NOMO-1 (cell line): ENCODE measurements at regions not wholly inside any gene's neighbourhood (a gene's known extent, or its start where the extent isn't known, plus 50 kb on each side); places are given as distances from the start of the nearest gene placed in this dataset.

Experiments used
- DNase-seq, 2 experiments: peaks; one replicate each; lab custom pipeline; 2025; ENCODE audit not compliant: unreplicated experiment in 2 of 2; lab: John Stamatoyannopoulos, UW

DNA sequence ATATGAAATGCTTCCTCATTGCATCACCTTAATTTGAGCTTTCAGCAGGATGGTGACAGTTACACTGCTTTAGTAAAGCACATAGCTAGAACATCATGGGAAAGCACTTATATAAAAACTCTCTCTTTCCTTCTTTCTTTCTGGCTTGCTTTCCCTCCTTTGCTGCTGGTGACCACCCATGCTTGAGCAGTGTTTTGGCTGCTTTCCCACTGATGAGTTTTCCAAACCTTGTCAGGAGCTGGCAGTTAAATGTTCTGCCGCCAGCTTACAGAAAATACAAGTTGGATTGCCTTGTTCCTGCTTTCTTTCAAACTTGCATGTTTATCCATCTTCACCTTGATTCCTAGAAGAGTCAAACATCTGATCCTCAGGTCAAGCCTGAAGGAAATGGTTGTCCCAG lies 323.9 kb downstream of the FOXA2 start:
- peak in 1 of 2 experiments; percentile 2 for DNase-seq

DNA sequence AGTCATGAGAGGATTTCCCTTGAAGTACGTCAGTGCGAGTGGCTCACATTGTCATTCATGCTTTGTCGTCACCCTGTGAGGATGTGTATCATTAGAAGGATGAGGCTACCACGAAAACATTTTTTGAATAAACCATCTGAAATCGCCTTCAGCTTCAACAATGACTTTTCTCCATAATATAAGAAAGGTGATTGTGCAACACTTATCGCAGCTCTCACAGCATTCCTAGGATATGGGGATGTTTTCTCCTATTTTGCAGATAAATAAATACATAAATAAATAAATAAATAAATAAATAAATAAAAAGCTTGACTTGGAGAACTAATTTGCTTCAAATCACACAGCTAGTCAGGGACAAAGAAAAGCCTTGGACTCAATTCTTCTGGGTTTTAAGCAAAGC lies 326.5 kb downstream of the FOXA2 start:
- no peak for DNase-seq

DNA sequence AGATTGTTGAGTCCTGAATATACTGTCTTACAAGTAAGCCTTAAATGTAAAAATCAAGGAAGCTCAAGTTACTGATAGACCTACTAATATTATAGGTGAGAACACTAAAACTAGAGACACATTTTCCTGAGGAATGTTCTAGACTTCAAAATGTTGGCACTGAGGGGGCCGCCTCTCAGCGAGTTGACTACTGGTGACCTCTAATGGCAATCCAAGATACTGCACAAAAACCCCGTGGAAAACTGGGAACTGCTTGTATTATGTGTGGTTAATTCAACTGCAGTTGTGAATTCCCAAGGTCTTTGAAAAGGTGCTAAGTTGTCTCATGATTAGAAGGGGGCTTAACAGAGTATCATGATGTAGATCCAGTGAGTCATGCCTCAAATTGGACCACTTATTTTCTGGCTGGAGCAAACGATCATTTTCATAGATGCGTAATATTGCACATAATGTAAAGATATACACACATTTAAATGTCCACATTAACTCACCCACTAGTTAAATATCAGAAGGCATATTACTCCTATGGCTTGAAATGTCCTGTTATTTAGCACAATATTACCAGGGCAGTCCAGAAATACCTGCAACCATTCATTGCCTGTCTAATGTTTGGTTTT lies 336.2 kb downstream of the FOXA2 start:
- DNase-seq: no peak

DNA sequence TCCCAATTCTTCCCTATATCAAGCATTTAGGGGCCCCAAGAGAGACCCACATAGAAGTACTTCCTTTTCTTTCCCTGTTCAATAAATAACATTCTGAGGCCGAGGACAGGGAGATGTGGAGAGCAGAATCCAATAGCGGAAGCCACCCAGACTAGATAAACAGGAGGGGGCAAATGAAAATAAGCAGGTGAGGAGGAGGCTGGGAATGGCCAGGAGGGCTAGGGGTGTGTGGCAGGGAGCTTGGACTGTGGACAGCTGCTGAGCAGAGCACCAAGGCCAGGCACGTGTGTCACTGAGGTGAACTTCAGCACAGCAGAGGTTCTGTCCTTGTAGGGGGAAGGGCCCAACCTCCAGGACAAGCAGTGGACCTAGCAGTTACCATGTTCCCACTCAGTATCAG lies 339.2 kb downstream of the FOXA2 start:
- DNase-seq: no peak

DNA sequence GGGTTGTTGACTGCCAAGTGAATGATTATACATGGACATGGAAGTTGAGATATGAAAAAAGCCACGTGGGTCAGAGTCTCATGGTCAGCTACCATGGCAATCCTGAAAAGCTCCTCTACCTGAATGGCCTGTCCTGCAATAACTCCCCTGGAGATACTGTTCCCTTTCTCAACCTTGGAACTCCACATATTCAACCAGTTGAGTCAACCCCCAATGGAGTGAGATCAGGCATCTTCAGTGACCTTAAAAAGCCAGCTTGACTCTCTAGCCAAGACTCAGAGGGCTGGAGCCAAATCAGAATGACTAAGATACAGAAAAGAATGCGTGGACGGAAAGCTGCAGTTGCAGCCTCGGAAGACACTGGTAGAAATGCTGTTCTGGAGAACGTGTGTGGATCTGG lies 341.3 kb downstream of the FOXA2 start:
- no peak for DNase-seq

DNA sequence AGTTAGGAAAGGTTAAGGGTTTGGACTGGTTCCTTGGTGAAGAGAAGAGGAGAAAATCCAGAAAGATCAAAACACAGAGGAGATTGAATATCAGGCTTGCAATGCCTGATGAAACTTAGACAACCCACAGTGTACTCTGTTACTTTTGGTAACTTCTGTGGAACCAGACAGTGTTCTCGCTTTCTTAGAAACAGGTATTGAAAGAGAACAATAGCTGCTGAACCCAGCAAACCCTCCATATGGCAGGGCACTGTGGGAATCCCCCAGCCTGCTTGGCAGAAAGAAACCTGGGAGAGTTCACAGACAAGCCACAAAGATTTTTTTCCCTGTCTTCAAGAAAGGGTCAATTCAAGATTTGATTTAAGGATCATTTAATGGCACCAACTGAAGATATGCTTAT lies 342.8 kb downstream of the FOXA2 start:
- no peak for DNase-seq

DNA sequence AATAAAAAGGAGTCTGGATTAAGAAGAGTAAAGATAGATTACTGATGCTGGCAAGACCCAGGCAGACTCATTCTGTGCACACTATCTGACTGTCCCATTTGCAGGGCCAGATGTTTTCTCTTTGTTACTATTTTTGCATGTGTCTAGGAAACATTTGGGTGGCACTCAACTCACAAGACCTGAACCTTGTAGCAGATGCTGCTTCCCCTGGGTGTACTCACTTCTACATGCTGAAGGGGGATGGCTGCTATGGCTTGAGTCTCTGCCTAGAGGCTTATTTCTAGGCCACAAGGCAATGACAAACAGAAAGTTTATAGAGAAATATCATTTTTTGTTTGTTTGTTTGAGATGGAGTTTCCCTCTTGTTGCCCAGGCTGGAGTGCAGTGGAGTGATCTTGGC lies 351.4 kb downstream of the FOXA2 start:
- no peak for DNase-seq

GRCh38 chr20:22232473-22232872 lies 351.9 kb downstream of the FOXA2 start:
- no peak for DNase-seq

DNA sequence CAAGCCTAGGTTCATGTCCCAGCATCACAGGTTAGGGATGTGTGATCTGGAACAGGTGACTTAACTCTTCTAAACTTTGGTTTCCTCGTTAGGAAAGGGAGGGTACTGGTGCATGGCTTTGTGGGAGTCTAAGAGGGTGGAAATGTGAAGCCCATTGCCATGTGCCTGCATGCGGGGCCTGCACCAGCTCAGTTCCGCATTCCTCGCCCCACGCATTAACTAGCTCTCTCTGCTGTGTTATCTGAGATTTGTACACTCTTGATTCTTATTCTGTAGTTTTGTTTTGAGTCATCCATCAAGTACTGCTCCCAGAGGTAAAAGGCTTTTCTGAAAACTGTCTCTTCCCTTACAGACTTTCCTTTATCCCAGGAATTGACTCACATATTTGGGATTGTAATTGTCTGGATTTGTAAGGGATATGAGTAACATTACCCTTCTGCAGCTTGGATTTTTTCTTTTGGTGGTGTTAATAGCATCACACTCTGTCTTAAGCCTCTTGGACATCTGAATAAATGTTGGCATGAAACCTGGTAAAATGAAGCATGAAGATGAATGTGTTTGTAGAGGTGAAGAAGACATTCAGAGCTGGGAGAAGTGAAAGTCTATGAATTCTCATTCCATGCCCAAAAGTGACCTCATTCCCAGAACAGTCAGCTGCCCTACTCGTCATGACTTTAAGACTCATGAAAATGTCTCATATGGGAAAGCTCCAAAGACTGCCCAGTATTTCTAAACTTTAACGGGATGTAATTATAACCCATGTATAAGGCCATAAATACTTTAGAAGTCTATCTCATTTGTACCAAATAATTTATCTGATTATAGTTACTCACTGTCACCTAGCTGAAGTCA lies 357.3 kb downstream of the FOXA2 start:
- DNase-seq: no peak

DNA sequence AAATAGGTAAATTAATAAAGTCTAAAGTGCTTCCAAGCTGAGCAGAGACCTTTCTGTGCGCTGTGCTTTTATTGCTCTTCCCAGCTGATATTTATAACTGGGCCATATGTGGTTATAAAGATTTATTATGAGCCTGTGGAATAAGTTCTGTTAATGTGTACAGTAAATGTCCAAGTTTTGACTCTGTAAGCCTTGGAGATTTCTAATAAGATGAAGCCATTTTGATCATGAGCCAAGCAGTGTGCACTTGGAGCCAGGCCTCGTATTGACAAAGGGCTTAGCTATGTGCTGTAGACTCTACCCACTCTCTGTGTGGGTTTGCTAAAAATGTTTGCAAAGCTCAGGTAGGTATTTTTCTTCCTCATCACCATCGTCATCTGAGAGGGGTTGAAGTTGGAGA lies 361.1 kb downstream of the FOXA2 start:
- no peak for DNase-seq

DNA sequence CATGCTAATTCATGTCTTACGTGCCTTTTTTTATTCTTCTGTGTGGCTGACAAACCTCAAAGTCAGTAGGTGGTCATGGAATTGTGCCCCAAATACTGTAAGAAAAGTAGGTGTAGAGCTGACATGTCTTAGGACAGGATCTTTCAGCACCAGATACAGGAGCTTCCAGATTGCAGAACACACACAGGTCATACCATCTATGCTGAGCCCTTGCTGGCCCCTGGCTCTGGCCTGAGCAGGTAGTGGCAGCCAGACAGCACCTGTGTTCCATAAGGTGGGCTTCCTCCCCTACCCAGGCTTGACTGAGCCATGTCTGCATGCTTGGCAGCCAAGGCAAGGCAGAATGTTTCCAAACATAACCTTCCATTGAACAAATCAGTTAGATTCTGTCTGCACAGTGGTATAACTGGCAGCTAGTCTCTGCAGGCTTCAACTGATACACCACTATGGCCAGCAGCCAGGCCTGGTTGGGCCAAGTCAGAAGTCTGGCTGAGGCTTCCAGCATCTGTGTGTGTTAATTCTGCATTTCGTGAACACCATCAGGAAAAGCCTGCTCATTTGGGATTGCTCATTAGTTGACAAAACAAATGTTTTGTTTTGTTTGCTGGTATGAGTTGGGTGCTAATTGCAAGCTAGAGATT lies 366.5 kb downstream of the FOXA2 start:
- DNase-seq: no peak

DNA sequence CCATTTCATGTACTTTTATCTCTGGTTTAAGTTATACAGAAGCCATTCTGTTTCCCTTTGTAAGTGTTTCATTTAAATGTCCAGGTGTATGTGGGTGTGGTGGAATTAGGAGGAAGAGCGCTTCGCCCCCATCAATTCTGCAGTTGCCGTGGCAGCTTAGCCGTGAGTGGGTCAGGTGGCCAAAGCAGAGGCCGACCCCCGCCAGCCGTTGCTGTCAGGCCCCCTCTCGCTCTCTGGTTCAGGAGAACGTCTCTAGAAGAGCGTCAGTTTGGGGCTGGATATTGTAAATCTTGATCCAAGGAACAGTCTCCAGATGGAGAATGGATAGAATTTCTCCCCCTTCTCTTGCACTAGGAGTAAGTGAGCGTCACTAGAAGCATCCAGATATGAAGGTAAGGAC lies 367.4 kb downstream of the FOXA2 start:
- no peak for DNase-seq

GRCh38 chr20:22214296-22214695 lies 370.1 kb downstream of the FOXA2 start:
- DNase-seq: peak; percentile 1 to 40

DNA sequence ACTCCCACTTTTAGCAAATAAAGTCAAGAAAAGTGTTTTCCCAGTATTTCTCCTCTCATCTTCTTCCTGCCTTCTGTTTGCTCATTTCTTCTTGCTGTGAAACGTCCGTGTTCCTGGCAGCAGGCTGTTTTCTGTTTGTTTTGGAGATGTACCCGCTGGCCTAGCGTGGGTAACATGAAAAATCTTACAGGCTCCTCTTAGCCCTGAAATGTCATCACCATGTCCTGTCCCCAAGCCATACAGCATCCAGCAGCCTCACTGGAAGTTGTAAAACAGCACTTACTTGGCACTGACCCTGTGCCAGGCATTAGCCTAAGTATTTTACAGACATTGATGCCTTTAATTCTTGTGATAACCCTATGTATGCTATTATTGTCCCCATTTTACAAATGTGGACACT lies 371.1 kb downstream of the FOXA2 start:
- no peak for DNase-seq

- DNase-seq: no peak
These were observed 377.1 kb downstream of the FOXA2 start for GRCh38 chr20:22207280-22207679.

DNA sequence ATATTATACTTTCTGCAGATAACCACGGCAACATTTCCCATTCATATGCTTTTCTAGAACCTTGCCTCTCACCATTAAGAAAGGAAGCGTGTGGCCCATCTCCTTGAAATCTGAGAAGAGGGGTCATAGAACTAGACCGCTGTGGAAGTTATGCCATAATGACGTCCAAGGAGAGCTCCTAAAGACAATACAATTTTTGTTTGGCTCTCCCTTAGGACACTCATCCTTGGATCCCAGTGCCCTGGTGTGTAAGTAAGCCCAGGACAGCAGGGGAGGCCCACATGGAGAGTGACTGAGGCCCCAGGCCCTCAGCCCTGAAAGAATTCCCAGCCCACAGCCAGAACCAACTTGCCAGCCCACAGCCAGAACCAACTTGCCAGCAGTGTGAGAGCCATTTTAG lies 379.6 kb downstream of the FOXA2 start:
- no peak for DNase-seq

GRCh38 chr20:22182148-22182547 lies 402.2 kb downstream of the FOXA2 start:
- DNase-seq: no peak

DNA sequence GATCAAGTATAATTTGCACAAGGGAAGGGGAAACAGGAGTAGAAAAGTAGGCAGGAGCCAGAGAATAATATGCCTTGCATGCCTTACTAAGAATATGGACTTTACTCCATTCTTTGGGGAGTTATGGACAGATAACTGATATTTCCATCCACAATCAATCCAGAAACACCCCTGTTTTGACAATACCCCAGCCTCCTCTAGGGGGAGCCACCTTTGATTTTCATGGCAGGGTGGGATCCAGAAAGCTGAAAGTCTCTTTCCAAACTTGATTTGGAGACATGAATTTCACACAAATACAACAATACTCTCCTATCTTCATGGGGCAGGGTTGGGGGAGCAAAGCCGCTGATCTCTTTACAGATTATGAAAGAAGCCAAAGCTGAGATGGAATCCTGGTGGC lies 404.1 kb downstream of the FOXA2 start:
- no peak for DNase-seq

- DNase-seq: no peak
These were observed 424.2 kb downstream of the FOXA2 start for GRCh38 chr20:22160101-22160652.

- DNase-seq: no peak
These were observed 425.1 kb downstream of the FOXA2 start for GRCh38 chr20:22159276-22159675.

GRCh38 chr20:22127587-22127986 lies 422.1 kb downstream of the PAX1 start:
- DNase-seq: no peak
